ENCODE measurements at regions not wholly inside any gene's neighbourhood (a gene's known extent, or its start where the extent isn't known, plus 50 kb on each side); places are given as distances from the start of the nearest gene placed in this dataset.

DNA sequence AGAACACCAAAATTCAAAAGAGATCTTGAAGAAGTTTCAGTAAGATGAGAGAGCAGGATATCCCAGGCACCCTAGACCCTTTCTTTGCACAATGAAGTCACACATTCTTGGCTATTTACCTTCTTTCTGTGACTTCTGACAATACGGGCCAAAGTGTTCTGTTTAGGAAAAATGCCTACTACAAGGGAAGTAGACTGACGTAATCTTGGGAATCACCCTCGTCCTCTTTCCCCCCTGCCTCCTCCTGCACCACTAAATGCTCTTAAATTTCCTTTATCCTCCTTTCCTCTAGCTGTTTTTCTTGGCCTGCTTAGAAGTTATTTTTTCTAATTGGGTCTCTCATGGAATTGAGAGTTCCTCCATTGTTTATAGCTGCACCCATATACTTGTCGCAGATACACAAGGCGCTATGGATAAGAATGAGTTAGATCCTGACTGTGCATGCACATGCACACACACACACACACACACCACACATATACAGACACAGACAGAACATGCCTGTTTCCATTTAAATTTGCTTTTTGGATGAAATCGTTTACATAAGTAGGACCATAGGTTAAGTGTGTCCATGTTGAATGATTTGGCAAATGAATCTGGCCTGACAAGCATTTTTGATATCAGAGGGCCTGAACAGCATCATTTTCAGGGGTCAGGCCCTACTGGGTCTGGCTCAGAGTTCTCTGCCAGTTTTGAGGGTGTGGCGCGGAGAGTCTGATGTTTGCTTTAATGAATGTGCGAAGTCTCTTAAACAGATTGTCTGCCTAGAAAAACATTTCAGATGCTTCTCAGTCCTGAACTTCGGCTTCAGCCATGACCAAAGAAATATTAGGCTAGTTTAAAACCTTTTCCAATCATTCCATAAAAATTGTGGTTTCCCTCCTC, 131.9 kb upstream of the NT5C1B start:
- DNase-seq (ENCODE audit: low spot score): no peak

- DNase-seq (ENCODE audit: low spot score): no peak
Measured at GRCh38 chr2:18719978-18720775, 130.8 kb upstream of the NT5C1B start.

GRCh38 chr2:18708203-18708715, 118.9 kb upstream of the NT5C1B start:
- no peak for DNase-seq (ENCODE audit: low spot score)

DNA sequence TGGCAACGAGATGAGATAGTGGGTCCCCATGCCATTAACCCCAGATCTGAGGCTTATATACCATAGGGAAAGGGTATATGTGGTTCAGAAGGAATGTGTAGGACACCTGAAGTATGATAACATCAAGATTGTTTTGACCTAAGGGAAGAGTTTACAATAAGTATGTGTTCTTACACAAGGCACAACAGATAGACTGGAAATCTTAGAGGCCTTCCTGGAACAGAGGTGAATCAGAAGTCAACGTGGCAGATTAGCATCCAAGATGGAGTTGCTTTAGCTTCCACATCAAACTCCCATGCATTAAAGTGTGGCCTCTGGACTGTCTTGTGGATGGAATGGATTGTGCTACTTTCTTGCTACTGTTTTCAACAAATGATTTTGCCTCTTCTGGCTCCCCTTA, 116.6 kb upstream of the NT5C1B start:
- no peak for DNase-seq (ENCODE audit: low spot score)

- no peak for DNase-seq (ENCODE audit: low spot score)
Measured at GRCh38 chr2:18704276-18704675, 114.9 kb upstream of the NT5C1B start.

GRCh38 chr2:18703555-18703954, 114.2 kb upstream of the NT5C1B start:
- DNase-seq (ENCODE audit: low spot score): no peak

GRCh38 chr2:18701981-18702380, 112.6 kb upstream of the NT5C1B start:
- peak; percentile 9 for DNase-seq (ENCODE audit: low spot score)

GRCh38 chr2:18701546-18701945, 112.2 kb upstream of the NT5C1B start:
- no peak for DNase-seq (ENCODE audit: low spot score)

DNA sequence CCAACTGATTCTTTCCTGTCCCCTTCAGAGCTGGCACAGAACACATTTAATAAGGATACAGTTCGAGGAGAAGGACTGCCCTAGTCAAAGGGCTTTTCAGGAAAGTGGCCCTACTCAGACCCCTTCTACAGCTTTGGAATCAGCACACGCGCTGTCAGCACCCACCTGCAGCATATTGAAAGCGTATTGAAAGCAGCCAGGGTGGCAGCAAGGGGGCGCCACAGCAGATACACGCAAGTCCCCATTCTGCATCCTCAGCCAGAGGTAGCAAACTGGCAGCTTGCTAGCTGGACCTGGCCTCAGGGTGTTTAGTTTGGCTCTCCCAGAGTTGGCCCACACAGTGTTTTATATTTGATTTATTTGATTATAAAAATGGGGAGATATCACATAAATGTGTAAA, 101.0 kb upstream of the NT5C1B start:
- no peak for DNase-seq (ENCODE audit: low spot score)

- DNase-seq (ENCODE audit: low spot score): no peak
Measured at GRCh38 chr2:18684206-18685038, 95.1 kb upstream of the NT5C1B start.

DNA sequence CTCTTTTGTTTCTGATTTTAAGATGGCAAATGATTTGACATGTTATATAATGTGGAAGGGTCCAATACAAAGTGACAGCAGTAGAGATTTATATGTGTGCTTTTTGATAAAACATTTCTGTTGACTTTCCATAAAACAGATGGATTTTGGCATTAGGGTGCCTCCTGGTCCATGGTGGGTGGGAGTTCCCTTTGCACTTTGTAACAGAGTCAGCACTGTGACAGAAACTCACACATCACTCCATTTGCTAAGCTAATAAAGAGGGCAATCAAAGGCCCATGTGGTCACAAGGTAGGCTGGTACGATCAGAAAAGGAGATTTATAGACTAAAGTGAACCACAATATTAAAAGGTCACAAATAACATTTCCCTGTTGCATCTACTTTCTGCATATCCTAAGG, 93.3 kb upstream of the NT5C1B start:
- DNase-seq (ENCODE audit: low spot score): no peak

DNA sequence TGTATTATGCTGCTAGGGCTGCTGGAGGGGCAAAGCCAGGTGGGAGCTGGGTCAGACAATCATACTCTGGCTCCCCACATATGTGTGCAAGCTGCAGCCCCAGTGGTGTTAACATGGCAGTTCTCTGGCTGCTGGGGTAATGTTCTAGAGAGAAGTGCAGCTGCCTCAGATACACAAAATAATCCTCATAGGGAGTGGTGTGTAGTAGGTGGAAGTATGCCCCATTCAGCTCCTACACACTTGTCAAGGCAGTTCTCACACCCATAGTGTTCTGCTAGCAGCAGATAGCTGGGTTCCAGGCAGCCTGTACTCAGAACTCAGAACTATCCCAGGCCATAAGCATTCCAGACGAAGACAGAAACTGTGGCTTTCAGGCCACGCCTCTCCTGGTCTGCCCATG, 87.9 kb upstream of the NT5C1B start:
- no peak for DNase-seq (ENCODE audit: low spot score)

GRCh38 chr2:18674309-18674708, 84.9 kb upstream of the NT5C1B start:
- no peak for DNase-seq (ENCODE audit: low spot score)

DNA sequence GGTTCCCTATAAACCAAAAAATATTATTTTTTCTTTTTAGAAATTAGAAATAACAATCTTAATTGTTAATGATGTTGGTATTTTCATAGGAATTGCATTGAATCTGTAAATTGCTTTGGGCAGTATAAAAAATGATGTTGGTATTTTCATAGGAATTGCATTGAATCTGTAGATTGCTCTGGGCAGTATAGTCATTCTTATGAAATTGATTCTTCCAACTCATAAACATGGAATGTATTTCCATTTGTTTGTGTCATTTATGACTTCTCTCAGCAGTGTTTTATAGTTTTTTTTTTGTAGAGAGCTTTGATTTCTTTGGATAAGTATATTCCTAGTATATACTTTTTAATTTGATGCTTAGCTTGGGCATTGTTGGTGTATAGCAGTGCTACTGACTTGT, 82.0 kb upstream of the NT5C1B start:
- no peak for DNase-seq (ENCODE audit: low spot score)

- no peak for DNase-seq (ENCODE audit: low spot score)
Measured at GRCh38 chr2:18668221-18668620, 78.9 kb upstream of the NT5C1B start.

DNA sequence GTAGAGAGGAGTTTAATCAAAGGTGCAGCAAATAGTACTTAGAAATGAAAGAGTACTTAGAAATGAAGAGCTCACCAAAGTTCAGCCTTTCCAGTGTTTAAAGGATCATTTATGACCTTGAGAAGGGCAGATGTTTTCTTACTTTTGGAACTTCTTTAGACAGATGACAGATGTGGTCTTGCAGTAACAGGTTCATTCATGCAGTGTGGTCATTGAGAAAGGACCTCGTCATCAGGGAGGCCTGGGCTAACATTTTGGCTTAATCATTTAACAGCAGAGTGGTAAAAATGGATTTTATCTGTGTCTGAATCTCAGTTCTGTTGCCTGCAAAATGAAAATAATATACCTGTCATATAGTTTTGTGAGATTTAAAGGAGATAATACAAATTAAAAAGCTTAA, 75.1 kb upstream of the NT5C1B start:
- no peak for DNase-seq (ENCODE audit: low spot score)

DNA sequence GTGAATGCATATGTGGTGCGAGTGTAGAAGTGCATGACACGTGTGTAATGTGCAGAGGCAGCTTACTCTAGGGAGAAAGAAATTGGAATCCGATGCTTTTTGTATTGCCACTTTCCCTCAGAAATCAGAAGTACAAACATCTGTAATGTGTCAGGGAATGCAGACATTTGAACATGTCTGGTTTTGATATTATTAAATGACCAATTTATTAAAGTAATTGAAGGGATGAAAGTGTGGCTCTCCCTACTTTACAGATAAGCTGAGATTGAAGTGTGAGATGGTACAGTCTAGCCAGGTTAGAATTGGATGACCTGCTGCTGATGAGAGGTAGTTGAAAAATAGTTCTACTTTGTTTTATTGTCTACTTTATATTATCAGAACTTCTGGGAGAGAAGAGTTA, 74.5 kb upstream of the NT5C1B start:
- DNase-seq (ENCODE audit: low spot score): no peak

GRCh38 chr2:18662689-18663088, 73.3 kb upstream of the NT5C1B start:
- DNase-seq (ENCODE audit: low spot score): no peak

- DNase-seq (ENCODE audit: low spot score): no peak
Measured at GRCh38 chr2:18659915-18660314, 70.5 kb upstream of the NT5C1B start.

- DNase-seq (ENCODE audit: low spot score): no peak
Measured at GRCh38 chr2:18656048-18656447, 66.7 kb upstream of the NT5C1B start.

GRCh38 chr2:18651842-18652774, 62.7 kb upstream of the NT5C1B start:
- DNase-seq (ENCODE audit: low spot score): no peak

All from RKO (cell line).